Stomach (tissue), 8 donors: ENCODE measurements at regions not wholly inside any gene's neighbourhood (a gene's known extent, or its start where the extent isn't known, plus 50 kb on each side); places are given as distances from the start of the nearest gene placed in this dataset.

Experiments
- DNase-seq, 2 donors: peaks; one replicate each; pipeline versions ENCODE4 v3.0.0 to v3.0.0-alpha.2; 2013 to 2019
- H3K27ac ChIP-seq, 5 donors: fragments of 200-600 bp in 4 of 5; sonication (generic) in 4 of 5; one replicate each; pipeline ENCODE4 v1.5.1; 2013 to 2019; ENCODE audit warnings: mild to moderate bottlenecking in 1 of 5, moderate library complexity in 1 of 5
- H3K27me3 ChIP-seq, 3 donors: fragments of 200-600 bp; sonication (generic); one replicate each; pipeline ENCODE4 v1.5.1; 2017 to 2019; ENCODE audit warnings: mixed run types in 1 of 3
- H3K36me3 ChIP-seq, 4 donors: fragments of 200-600 bp; sonication (generic); 1 replicate in 3 of 4; 2 replicates in 1 of 4; pipeline ENCODE4 v1.5.1; 2016 to 2019
- H3K4me1 ChIP-seq, 4 donors: fragments of 200-600 bp; sonication (generic); one replicate each; pipeline ENCODE4 v1.5.1; 2016 to 2019
- H3K4me3 ChIP-seq, 4 donors: fragments of 200-600 bp; sonication (generic) in 3 of 4; one replicate each; pipeline ENCODE4 v1.5.1; 2016 to 2019; ENCODE audit warnings: mild to moderate bottlenecking in 1 of 4
- H3K9me3 ChIP-seq, 4 donors: fragments of 200-600 bp; sonication (generic); one replicate each; pipeline ENCODE4 v1.5.1; 2016 to 2019
- CTCF ChIP-seq, 7 experiments: fragments of 450-650 bp in 4 of 7; fragments of 200-600 bp in 3 of 7; sonication (generic) in 3 of 7; IDR thresholded peaks; one replicate each; pipeline ENCODE4 v1.5.1; 2016 to 2019; ENCODE audit warnings: antibody characterized with exemption in 7 of 7, control low read depth in 2 of 7, mild to moderate bottlenecking in 1 of 7
- EP300 ChIP-seq: sonication (generic); formaldehyde crosslinking; IDR thresholded peaks from one replicate; pipeline ENCODE4 v1.6.1; 2017; ENCODE audit warnings: antibody characterized with exemption
- POLR2A ChIP-seq, 4 donors: fragments of 450-650 bp; IDR thresholded peaks; one replicate each; pipeline ENCODE4 v1.6.1; 2016; ENCODE audit warnings: antibody characterized with exemption in 4 of 4, control low read depth in 2 of 4, mild to moderate bottlenecking in 1 of 4, moderate library complexity in 1 of 4
- POLR2AphosphoS5 ChIP-seq, 3 donors: sonication (generic); formaldehyde crosslinking; IDR thresholded peaks; one replicate each; pipeline ENCODE4 v1.6.1; 2016; ENCODE audit warnings: antibody characterized with exemption in 3 of 3
- WGBS, 5 donors: extraction: QIAGEN DNeasy Blood & Tissue Kit in 3 of 5; methylation state at CpG; one replicate each; pipeline versions ENCODE4 v1.1.5 to v1.1.7; 2013 to 2018; 5-methylcytosine and 5-hydroxymethylcytosine counted together
- intact Hi-C: fragments of 100-400 bp; cut with DNase I; formaldehyde crosslinking; loops from one replicate; pipeline ENCODE4 v1.15.1; 2023; ENCODE audit warnings: low total_unique reads
- donor health status: healthy with polysubstance abuse.
- donor health status: Bipolar disorder and iron deficiency.
- donor health status: healthy.

DNA sequence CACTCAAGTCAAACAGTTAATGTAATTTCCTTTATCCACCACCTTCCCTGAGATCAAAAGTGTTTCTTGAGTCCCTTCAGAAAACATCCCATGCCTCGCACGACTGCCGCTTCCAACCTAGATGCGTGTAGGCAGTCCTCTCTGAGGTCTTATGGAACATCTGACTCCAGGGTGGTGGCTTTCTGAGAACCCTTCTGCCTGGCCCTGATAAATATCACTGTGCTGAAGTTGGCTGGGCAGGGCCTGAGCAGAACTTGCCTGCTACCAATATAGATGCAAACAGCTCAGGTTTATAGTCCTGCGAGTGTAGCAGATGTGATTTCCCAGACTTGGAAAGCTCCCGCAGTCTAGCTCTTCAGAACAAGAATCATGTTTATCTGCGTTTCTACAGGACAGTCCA is 61.1 kb upstream of the GPR12 start:
- H3K9me3 ChIP-seq, result no peaks in the 10 kb centered on the region
- no peak overlapping the region for H3K27ac ChIP-seq
- no peak overlapping the region for H3K4me3 ChIP-seq
- H3K4me1 ChIP-seq, result no peaks in the 10 kb centered on the region
- no peaks in the 10 kb centered on the region for H3K36me3 ChIP-seq
- intact Hi-C loops, result no loop called here
- no peak for TF ChIP-seq CTCF (IDR thresholded peaks at IDR 0.05)
- WGBS, 5 donors, result 91 to 95% (median 92%) methylated on average over 7 of the region's 7 CpGs
- peaks cover 0 to 4% (median 0%) of the 10 kb centered on the region in 3 donors for H3K27me3 ChIP-seq
- no peak for DNase-seq

DNA sequence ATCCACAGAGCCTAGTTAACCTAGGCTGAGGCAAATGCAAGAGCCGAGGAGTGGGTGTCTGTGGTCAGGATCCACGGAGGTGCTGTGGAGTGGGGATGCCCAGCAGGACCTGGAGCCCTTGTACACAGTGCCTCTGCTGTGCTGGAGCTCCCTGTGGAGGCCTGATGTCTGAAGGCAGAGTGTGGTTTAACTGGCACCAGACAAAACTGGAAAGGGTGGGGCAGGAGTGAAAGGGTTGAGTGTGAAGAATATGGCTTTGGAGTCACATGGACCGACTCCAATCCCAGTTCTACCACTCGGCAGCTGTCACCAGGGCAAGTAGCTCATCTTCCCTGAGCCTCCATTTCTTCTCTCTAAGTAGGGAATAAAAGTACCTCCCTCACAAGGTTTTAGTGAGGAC is 60.3 kb upstream of the GPR12 start:
- Histone ChIP-seq H3K4me1 (no peaks in the 10 kb centered on the region), H3K9me3 (no peaks in the 10 kb centered on the region), H3K36me3 (no peaks in the 10 kb centered on the region), H3K27me3 (peaks cover 0 to 4% (median 0%) of the 10 kb centered on the region in 3 donors), H3K4me3 (no peak overlapping the region), H3K27ac (no peak overlapping the region)
- DNase-seq, result no peak
- WGBS, 5 donors, result 63 to 88% (median 77%) methylated on average over 4 of the region's 4 CpGs
- TF ChIP-seq CTCF (IDR thresholded peaks at IDR 0.05) (no peak), EP300 (no peak), POLR2AphosphoS5 (IDR thresholded peaks at IDR 0.05) (no peak), POLR2A (IDR thresholded peaks at IDR 0.05) (no peak)
- intact Hi-C loops, result no loop called here

DNA sequence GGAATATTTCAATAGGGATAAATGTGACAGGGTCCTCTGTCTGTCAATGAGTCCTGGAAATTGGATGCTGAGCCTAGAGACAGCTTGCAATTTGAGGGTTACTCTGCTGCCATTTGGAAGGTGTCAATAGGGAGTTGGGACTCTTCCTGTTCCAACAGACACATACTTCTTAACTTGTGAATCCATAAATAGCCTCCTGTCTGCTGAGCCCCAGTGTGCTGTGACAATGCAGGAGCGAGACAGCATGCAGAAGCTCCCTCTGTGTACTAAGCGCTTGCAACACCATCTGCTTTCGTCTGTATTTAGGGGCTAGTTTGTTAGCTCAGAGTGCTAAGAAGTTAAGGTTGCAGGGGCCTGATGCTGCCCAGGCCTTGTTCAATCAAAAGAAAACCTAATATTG is 58.5 kb upstream of the GPR12 start:
- intact Hi-C loops, result no loop called here
- 76 to 84% (median 77%) methylated on average over 3 of the region's 3 CpGs for WGBS, 5 donors

DNA sequence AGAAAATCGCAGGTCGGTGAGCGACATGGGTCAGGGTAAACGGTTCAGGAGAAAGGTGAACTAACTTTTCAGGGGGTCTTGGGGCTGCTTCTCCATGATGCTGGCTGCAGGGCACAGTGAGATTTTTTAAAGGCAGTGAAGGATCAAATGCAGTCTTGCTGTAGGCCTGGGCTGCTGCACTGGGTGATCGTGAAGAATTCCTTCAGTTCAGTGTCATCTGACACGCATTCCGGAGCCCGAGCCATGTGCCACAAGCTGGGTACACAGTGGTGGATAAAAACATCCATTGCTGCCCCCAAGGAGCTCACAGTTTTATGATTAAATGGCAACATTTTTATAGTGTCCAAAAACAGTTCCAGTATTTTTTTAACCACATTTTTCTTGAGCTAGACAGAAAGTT is 56.3 kb upstream of the GPR12 start:
- H3K27ac ChIP-seq, result no peak overlapping the region
- H3K4me1 ChIP-seq, result no peaks in the 10 kb centered on the region
- no peaks in the 10 kb centered on the region for H3K36me3 ChIP-seq
- intact Hi-C loops, result no loop called here
- H3K27me3 ChIP-seq, result peaks cover 0 to 8% (median 0%) of the 10 kb centered on the region in 3 donors
- no peak overlapping the region for H3K4me3 ChIP-seq
- WGBS, 5 donors, result 60 to 81% (median 74%) methylated on average over 8 of the region's 8 CpGs
- TF ChIP-seq EP300 (no peak), CTCF (IDR thresholded peaks at IDR 0.05) (no peak), POLR2A (IDR thresholded peaks at IDR 0.05) (no peak), POLR2AphosphoS5 (IDR thresholded peaks at IDR 0.05) (no peak)
- no peak for DNase-seq
- H3K9me3 ChIP-seq, result no peaks in the 10 kb centered on the region

More for the DNA sequence above, 58.5 kb upstream of the GPR12 start:
- DNase-seq, result no peak
- no peaks in the 10 kb centered on the region for H3K4me1 ChIP-seq
- TF ChIP-seq POLR2A (IDR thresholded peaks at IDR 0.05) (no peak), POLR2AphosphoS5 (IDR thresholded peaks at IDR 0.05) (no peak)
- peaks cover 0 to 4% (median 0%) of the 10 kb centered on the region in 3 donors for H3K27me3 ChIP-seq
- H3K9me3 ChIP-seq, result no peaks in the 10 kb centered on the region
- H3K4me3 ChIP-seq, result no peak overlapping the region
- no peak overlapping the region for H3K27ac ChIP-seq
- H3K36me3 ChIP-seq, result no peaks in the 10 kb centered on the region

GRCh38 chr13:26813980-26814348 is 53.4 kb upstream of the GPR12 start:
- Histone ChIP-seq H3K9me3 (no peaks in the 10 kb centered on the region), H3K4me3 (no peak overlapping the region), H3K4me1 (no peaks in the 10 kb centered on the region), H3K36me3 (no peaks in the 10 kb centered on the region), H3K27ac (no peak overlapping the region), H3K27me3 (peaks cover 0 to 4% (median 0%) of the 10 kb centered on the region in 3 donors)
- intact Hi-C loops, result no loop called here
- WGBS, 5 donors, result 53 to 74% (median 68%) methylated on average over 6 of the region's 6 CpGs
- TF ChIP-seq POLR2A (IDR thresholded peaks at IDR 0.05), result no peak
- TF ChIP-seq POLR2AphosphoS5 (IDR thresholded peaks at IDR 0.05), result no peak
- TF ChIP-seq EP300, result no peak
- TF ChIP-seq CTCF (IDR thresholded peaks at IDR 0.05), result no peak
- no peak for DNase-seq
